Heart left ventricle (tissue), 16 donors: ENCODE measurements at regions not wholly inside any gene's neighbourhood (a gene's known extent, or its start where the extent isn't known, plus 50 kb on each side); places are given as distances from the start of the nearest gene placed in this dataset.

Source experiments
- ATAC-seq, 4 donors: fragments of 200-7000 bp; cut with Tn5 transposase; one replicate each; pipeline ENCODE4 v1.9.1; 2020 to 2022; ENCODE audit warnings: moderate library complexity in 4 of 4, mild to moderate bottlenecking in 3 of 4, moderate number of reproducible peaks in 1 of 4
- DNase-seq, 5 donors: peaks; one replicate each; pipeline ENCODE4 v3.0.0-alpha.2; 2020
- H3K27ac ChIP-seq, 12 donors: fragments of 200-600 bp; sonication (generic) in 4 of 12; one replicate each; pipeline versions ENCODE4 v1.5.0 to v1.8.0; 2016 to 2022; ENCODE audit warnings: mild to moderate bottlenecking in 2 of 12
- H3K27me3 ChIP-seq, 9 donors: fragments of 200-600 bp; sonication (generic) in 2 of 9; one replicate each; pipeline versions ENCODE4 v1.5.1 to v1.8.0; 2016 to 2022; ENCODE audit warnings: mild to moderate bottlenecking in 3 of 9
- H3K36me3 ChIP-seq, 9 donors: fragments of 200-600 bp; sonication (generic) in 2 of 9; one replicate each; pipeline versions ENCODE4 v1.5.0 to v1.8.0; 2018 to 2022; ENCODE audit warnings: mild to moderate bottlenecking in 2 of 9
- H3K4me1 ChIP-seq, 12 donors: fragments of 200-600 bp; sonication (generic) in 4 of 12; one replicate each; pipeline versions ENCODE4 v1.5.0 to v1.8.0; 2016 to 2022; ENCODE audit warnings: mild to moderate bottlenecking in 3 of 12
- H3K4me3 ChIP-seq, 12 donors: fragments of 200-600 bp; sonication (generic) in 4 of 12; one replicate each; pipeline versions ENCODE4 v1.5.0 to v1.8.0; 2017 to 2022; ENCODE audit warnings: mild to moderate bottlenecking in 9 of 12, moderate library complexity in 4 of 12
- H3K9me3 ChIP-seq, 12 donors: fragments of 200-600 bp; sonication (generic) in 4 of 12; one replicate each; pipeline versions ENCODE4 v1.5.0 to v1.8.0; 2016 to 2022; ENCODE audit warnings: mild to moderate bottlenecking in 1 of 12
- POLR2A ChIP-seq, 2 donors: fragments of 450-650 bp; IDR thresholded peaks; one replicate each; pipeline ENCODE4 v1.6.1; 2017; ENCODE audit warnings: antibody characterized with exemption in 2 of 2, mild to moderate bottlenecking in 2 of 2, moderate library complexity in 2 of 2
- WGBS, 4 donors: extraction: QIAGEN DNeasy Blood & Tissue Kit in 2 of 4; methylation state at CpG; one replicate each; pipeline versions ENCODE4 v1.1.5 to v1.1.7; 2013 to 2018; 5-methylcytosine and 5-hydroxymethylcytosine counted together
- intact Hi-C, 10 donors: fragments of 100-400 bp; cut with DNase I; formaldehyde crosslinking; loops; one replicate each; pipeline versions ENCODE4 v1.11.1 to v1.14.2; 2022
- TF ChIP-seq, protein P1 (sequence below), 12 donors: fragments of 200-600 bp; sonication (generic) in 4 of 12; IDR thresholded peaks; one replicate each; pipeline versions ENCODE4 v1.5.0 to v1.8.0; 2018 to 2022; ENCODE audit warnings: antibody characterized with exemption in 12 of 12, mild to moderate bottlenecking in 5 of 12
- donor health status: ischemic (EF 13 %, LVEDD 7.1; RV severe dilation, severe dysfunction).
- donor health status: healthy with polysubstance abuse.
- donor health status: DM: no; HTN: yes; CAD: no.
- donor health status: DM: no; HTN: no; CAD: no.
- donor health status: ischemic (EF 25% LVEDD 6.9; RV normal size, moderate dysfunction).
- donor health status: ischemic (EF 25% LVEDD 5.7; RV mildly dilated, moderate dysfunction).
- donor health status: healthy.
- donor health status: DM: yes; HTN: yes; CAD: no.
- donor health status: ischemic (EF 35%, LVEDD 5.7; RV mildly dilated, moderate dysfunction).
- donor health status: nonischemic (EF 11% LVEDD 7.7; RV severe dilation, severe dysfunction).
- donor health status: DM: yes; HTN: yes; CAD: no.
- donor health status: PGD.
- donor health status: ischemic (EF 29% LVEDD 5.4; RV normal size, mild dysfunction).
- donor health status: nonischemic (EF 23%, LVEDD 6.1; RV moderate dilation, normal function).

DNA sequence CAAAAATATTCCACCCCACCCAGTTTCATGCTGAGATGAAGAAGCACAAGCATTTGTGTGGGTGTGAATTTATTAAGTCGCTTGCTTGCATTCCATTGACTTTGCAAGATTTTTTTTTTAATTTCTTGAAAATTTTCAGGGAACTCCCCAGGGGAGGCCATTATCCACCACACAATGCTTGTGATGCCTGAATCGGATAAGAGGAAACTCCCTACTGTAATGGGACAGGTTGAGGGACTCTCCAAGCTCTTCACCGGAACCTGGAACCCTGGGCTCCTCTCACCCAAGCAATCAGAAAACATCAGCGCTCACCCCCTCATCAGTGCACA is 153.6 kb upstream of the ZMIZ1 start:
- Histone ChIP-seq H3K4me1 (peaks cover 0 to 4% (median 0%) of the 10 kb centered on the region in 12 donors), H3K27me3 (no peaks in the 10 kb centered on the region), H3K27ac (no peak overlapping the region), H3K9me3 (no peaks in the 10 kb centered on the region), H3K36me3 (no peaks in the 10 kb centered on the region), H3K4me3 (no peak overlapping the region)
- WGBS, 4 donors, result 64 to 80% (median 75%) methylated on average over 4 of the region's 4 CpGs
- no peak for ATAC-seq
- TF ChIP-seq POLR2A (IDR thresholded peaks at IDR 0.05), result no peak
- TF ChIP-seq, protein P1, sequence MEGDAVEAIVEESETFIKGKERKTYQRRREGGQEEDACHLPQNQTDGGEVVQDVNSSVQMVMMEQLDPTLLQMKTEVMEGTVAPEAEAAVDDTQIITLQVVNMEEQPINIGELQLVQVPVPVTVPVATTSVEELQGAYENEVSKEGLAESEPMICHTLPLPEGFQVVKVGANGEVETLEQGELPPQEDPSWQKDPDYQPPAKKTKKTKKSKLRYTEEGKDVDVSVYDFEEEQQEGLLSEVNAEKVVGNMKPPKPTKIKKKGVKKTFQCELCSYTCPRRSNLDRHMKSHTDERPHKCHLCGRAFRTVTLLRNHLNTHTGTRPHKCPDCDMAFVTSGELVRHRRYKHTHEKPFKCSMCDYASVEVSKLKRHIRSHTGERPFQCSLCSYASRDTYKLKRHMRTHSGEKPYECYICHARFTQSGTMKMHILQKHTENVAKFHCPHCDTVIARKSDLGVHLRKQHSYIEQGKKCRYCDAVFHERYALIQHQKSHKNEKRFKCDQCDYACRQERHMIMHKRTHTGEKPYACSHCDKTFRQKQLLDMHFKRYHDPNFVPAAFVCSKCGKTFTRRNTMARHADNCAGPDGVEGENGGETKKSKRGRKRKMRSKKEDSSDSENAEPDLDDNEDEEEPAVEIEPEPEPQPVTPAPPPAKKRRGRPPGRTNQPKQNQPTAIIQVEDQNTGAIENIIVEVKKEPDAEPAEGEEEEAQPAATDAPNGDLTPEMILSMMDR (IDR thresholded peaks at IDR 0.05), result no peak
- intact Hi-C loops, result no loop called here
- no peak for DNase-seq

DNA sequence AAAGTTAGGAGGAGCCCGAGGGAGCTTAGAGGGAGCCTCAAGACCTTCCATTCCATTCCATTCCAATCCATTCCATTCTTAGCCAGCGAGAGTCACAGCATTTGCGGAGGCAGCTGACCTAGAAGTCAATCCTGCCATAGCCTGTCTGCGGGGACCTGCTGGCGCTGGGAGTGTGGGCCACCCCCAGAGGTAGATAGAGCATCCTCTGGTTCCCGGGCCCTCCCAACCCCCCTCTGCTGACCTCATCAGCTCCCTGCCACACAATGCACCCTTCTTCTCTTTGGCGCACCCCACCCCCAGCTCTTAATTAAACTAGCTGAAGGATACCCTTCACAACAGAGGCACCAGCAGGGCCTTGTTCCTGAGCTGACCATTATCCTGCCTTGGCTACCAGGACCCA is 152.5 kb upstream of the ZMIZ1 start:
- no peak for ATAC-seq
- Histone ChIP-seq H3K27me3 (no peaks in the 10 kb centered on the region), H3K9me3 (no peaks in the 10 kb centered on the region), H3K27ac (no peak overlapping the region), H3K4me1 (peaks cover 0 to 4% (median 0%) of the 10 kb centered on the region in 12 donors), H3K4me3 (no peak overlapping the region), H3K36me3 (no peaks in the 10 kb centered on the region)
- intact Hi-C loops, result no loop called here
- TF ChIP-seq POLR2A (IDR thresholded peaks at IDR 0.05), result no peak
- TF ChIP-seq, protein P1 (IDR thresholded peaks at IDR 0.05), result no peak
- DNase-seq, result no peak
- 84 to 93% (median 89%) methylated on average over 7 of the region's 7 CpGs for WGBS, 4 donors

DNA sequence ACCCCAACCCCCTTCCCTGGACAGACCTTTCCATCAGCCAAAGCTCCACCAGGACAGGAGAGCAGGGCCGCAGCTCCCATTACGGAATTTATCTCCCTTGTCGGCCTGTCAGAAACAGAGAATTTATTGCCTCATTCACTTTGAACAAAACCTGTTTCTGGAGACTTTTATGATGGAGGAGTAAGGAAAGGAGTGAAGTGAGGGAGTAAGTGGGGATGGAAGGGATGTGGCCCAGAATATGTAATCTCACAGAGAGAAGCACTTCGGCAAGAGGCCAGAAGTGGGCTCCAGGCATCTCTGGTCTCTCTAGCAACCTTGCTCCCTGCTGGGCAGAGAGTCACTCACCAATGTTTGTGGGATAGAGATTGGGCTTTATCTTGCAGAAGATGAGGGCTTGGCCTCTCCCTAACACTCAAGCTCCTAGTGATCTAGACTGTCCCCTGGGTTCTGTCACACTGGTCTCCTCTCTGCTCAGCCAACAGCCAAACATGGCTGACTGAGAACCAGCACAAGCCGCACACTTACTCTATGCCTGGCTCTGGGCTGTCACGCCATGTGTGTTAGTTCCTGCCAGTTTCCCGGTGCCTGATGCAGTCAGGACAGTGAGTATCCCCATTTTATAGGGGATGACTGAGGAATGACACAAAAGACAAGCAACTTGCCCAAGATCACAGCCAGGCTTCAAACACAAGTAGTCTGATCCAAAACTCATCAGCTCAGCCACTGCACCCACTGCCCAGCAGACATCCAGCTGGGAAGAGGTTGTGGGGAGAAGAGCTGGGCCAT is 149.4 kb upstream of the ZMIZ1 start:
- no peaks in the 10 kb centered on the region for H3K27me3 ChIP-seq
- no peak overlapping the region for H3K4me3 ChIP-seq
- no peaks in the 10 kb centered on the region for H3K9me3 ChIP-seq
- intact Hi-C loops, result no loop called here
- no peak for DNase-seq
- H3K36me3 ChIP-seq, result no peaks in the 10 kb centered on the region
- 92 to 94% (median 93%) methylated on average over 6 to 7 of the region's 7 CpGs for WGBS, 4 donors
- ATAC-seq, result no peak
- H3K27ac ChIP-seq, result no peak overlapping the region
- peaks cover 0 to 18% (median 9%) of the 10 kb centered on the region in 12 donors for H3K4me1 ChIP-seq
- no peak for TF ChIP-seq POLR2A (IDR thresholded peaks at IDR 0.05)
- TF ChIP-seq, protein P1 (IDR thresholded peaks at IDR 0.05), result no peak

DNA sequence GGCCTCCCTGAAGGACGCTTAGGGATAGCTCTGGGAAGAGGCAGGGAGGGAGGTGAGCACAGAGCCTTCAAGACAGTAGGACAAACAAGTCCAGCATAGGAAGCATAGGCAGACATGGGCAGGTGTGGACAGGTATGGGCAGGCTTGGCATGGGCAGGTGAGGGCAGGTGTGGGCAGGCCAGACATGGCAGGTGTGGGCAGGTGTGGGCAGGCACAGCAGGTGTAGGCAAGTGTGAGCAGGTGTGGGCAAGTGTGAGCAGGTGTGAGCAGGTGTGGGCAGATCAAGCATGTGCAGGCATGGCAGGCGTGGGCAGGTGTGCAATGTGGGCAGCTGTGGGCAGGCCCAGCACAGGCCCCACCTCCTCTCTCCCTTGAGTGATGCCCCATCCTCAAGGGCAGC is 148.8 kb upstream of the ZMIZ1 start:
- H3K36me3 ChIP-seq, result no peaks in the 10 kb centered on the region
- peaks cover 0 to 18% (median 8%) of the 10 kb centered on the region in 12 donors for H3K4me1 ChIP-seq
- no peaks in the 10 kb centered on the region for H3K27me3 ChIP-seq
- no peak overlapping the region for H3K4me3 ChIP-seq
- ATAC-seq (no peak), DNase-seq (no peak)
- TF ChIP-seq, protein P1 (IDR thresholded peaks at IDR 0.05), result no peak
- no peak for TF ChIP-seq POLR2A (IDR thresholded peaks at IDR 0.05)
- no peak overlapping the region for H3K27ac ChIP-seq
- intact Hi-C loops, result no loop called here
- 93 to 100% (median 97%) methylated on average over 2 of the region's 2 CpGs for WGBS, 4 donors
- no peaks in the 10 kb centered on the region for H3K9me3 ChIP-seq
